ENCODE measurements at regions not wholly inside any gene's neighbourhood (a gene's known extent, or its start where the extent isn't known, plus 50 kb on each side); places are given as distances from the start of the nearest gene placed in this dataset.

DNA sequence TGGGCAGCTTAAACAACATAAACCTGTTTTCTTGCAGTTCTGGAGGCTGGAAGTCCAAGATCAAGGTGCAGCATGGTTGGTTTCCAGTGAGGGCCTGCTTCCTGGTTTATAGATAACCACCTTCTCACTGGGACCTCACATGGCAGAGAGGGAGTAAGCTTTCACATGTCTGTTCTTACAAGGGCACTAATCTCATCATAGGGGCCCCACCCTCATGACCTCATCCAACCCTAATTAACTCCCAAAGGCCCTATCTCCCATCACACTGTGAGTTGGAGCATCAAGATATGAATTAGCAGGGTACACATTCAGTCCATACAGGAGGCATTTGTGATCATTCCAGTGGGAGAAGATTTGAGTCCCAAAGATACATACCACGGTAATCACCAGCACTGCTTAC, 50.5 kb upstream of the GRIN2A start:
- no peak for TF ChIP-seq CTCF (IDR thresholded peaks at IDR 0.05)
- TF ChIP-seq POLR2A (IDR thresholded peaks at IDR 0.05) = no peak
